GM12878 (cell line): ENCODE measurements at regions not wholly inside any gene's neighbourhood (a gene's known extent, or its start where the extent isn't known, plus 50 kb on each side); places are given as distances from the start of the nearest gene placed in this dataset.

Experiments
- CREB1 ChIP-seq: IDR thresholded peaks from 2 replicates; pipeline ENCODE4 v1.6.1; 2012; ENCODE audit warnings: low read depth, mild to moderate bottlenecking, inconsistent platforms
- NR2C2 ChIP-seq: IDR thresholded peaks from 2 replicates; pipeline ENCODE4 v1.6.1; 2011; ENCODE audit warnings: borderline replicate concordance, low read depth; ENCODE audit not compliant: control insufficient read depth, insufficient read length
- POLR2A ChIP-seq: IDR thresholded peaks from 2 replicates; pipeline ENCODE4 v1.6.1; 2011; ENCODE audit warnings: low read depth, mild to moderate bottlenecking, low read length
- POLR2AphosphoS5 ChIP-seq: IDR thresholded peaks from 2 replicates; pipeline ENCODE4 v1.6.1; 2011; ENCODE audit warnings: mild to moderate bottlenecking, low read length, inconsistent platforms
- RBBP5 ChIP-seq: fragments of 200-600 bp; sonication (generic); conservative IDR thresholded peaks from 2 replicates; pipeline ENCODE4 v1.6.1; 2016
- SMC3 ChIP-seq: IDR thresholded peaks from 2 replicates; pipeline ENCODE4 v1.6.1; 2011; ENCODE audit warnings: low read length, improper control_type of control experiment, borderline replicate concordance
- SP1 ChIP-seq: IDR thresholded peaks from one replicate; pipeline ENCODE4 v1.6.1; 2011; ENCODE audit warnings: low read depth, low read length
- TCF12 ChIP-seq: IDR thresholded peaks from 2 replicates; pipeline ENCODE4 v1.6.1; 2011; ENCODE audit warnings: low read depth, mild to moderate bottlenecking, low read length
- YY1 ChIP-seq: IDR thresholded peaks from 2 replicates; pipeline ENCODE4 v1.6.1; 2011; ENCODE audit warnings: low read depth, mild to moderate bottlenecking, low read length

DNA sequence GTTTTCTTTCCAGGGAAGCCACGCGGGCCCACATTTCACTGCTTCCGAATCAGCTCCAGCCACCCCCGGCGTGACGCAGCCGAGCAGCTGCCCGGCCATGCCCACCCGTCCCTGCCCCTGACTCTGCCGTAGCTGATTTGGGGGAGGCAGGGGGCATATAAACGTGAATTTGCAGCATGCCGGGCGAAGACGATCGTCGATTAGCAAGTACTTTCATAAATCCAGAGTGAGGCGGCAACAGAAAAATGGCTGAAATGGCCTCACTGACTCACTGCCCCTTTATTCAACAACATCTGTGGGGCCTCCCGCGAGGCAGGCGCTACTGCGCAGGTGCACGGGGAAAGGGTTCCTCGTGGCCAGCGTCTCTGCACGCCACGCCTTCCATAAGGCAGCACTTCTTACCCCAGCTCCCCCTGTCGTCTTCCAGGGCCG is 118.0 kb downstream of the DLL1 start:
- TF ChIP-seq TCF12 (no peak), CREB1 (no peak), SP1 (no peak), NR2C2 (no peak), SMC3 (no peak), POLR2A (no peak), RBBP5 (no peak), YY1 (no peak), POLR2AphosphoS5 (no peak)
